Putamen (tissue), 1 donor: ENCODE measurements at regions not wholly inside any gene's neighbourhood (a gene's known extent, or its start where the extent isn't known, plus 50 kb on each side); places are given as distances from the start of the nearest gene placed in this dataset.
"Not testable (repeated sequence)": the region's sequence is repeated elsewhere in the genome, so short reads cannot be mapped to it uniquely, and the experiment has no call there.

Source experiments
- DNase-seq: peaks from one replicate; pipeline ENCODE4 v3.0.0-alpha.2; 2016; ENCODE audit warnings: low spot score

GRCh38 chr3:146382386-146382785, 87.0 kb downstream of the PLSCR2 start:
- no peak for DNase-seq

GRCh38 chr3:146380046-146380445, 89.3 kb downstream of the PLSCR2 start:
- DNase-seq: no peak

GRCh38 chr3:146375219-146375618, 94.1 kb downstream of the PLSCR2 start:
- no peak for DNase-seq

- DNase-seq: no peak
Observed at GRCh38 chr3:146374146-146374545, 95.2 kb downstream of the PLSCR2 start.

GRCh38 chr3:146371902-146372301, 97.5 kb downstream of the PLSCR2 start:
- no peak for DNase-seq

GRCh38 chr3:146368882-146369523, 100.4 kb downstream of the PLSCR2 start:
- no peak for DNase-seq

GRCh38 chr3:146359841-146360240, 108.9 kb upstream of the PLSCR4 start:
- no peak for DNase-seq

GRCh38 chr3:146354421-146354820, 103.5 kb upstream of the PLSCR4 start:
- not testable (repeated sequence) for DNase-seq

GRCh38 chr3:146350852-146351251, 99.9 kb upstream of the PLSCR4 start:
- no peak for DNase-seq

GRCh38 chr3:146345900-146346299, 95.0 kb upstream of the PLSCR4 start:
- no peak for DNase-seq

GRCh38 chr3:146343551-146343950, 92.6 kb upstream of the PLSCR4 start:
- DNase-seq: no peak

GRCh38 chr3:146342989-146343388, 92.1 kb upstream of the PLSCR4 start:
- DNase-seq: no peak

- DNase-seq: no peak
Observed at GRCh38 chr3:146339349-146339748, 88.4 kb upstream of the PLSCR4 start.

GRCh38 chr3:146337991-146338390, 87.1 kb upstream of the PLSCR4 start:
- no peak for DNase-seq

GRCh38 chr3:146335386-146335785, 84.5 kb upstream of the PLSCR4 start:
- DNase-seq: no peak

- DNase-seq: no peak
Observed at GRCh38 chr3:146334151-146334550, 83.2 kb upstream of the PLSCR4 start.

GRCh38 chr3:146331967-146332366, 81.1 kb upstream of the PLSCR4 start:
- no peak for DNase-seq

- DNase-seq: no peak
Observed at GRCh38 chr3:146326875-146327543, 76.1 kb upstream of the PLSCR4 start.

GRCh38 chr3:146325170-146325569, 74.3 kb upstream of the PLSCR4 start:
- no peak for DNase-seq

- DNase-seq: no peak
Observed at GRCh38 chr3:146322216-146322817, 71.4 kb upstream of the PLSCR4 start.

- no peak for DNase-seq
Observed at GRCh38 chr3:146314871-146315270, 64.0 kb upstream of the PLSCR4 start.

- no peak for DNase-seq
Observed at GRCh38 chr3:146313746-146314111, 62.8 kb upstream of the PLSCR4 start.

GRCh38 chr3:146313031-146313745, 62.3 kb upstream of the PLSCR4 start:
- no peak for DNase-seq
